RWPE2 (cell line): ENCODE measurements at regions not wholly inside any gene's neighbourhood (a gene's known extent, or its start where the extent isn't known, plus 50 kb on each side); places are given as distances from the start of the nearest gene placed in this dataset.

Source experiments
- ATAC-seq: fragments of 200-7000 bp; cut with Tn5 transposase; 3 replicates; pipeline ENCODE4 v1.9.1; 2021; ENCODE audit warnings: low read depth
- DNase-seq: peaks from one replicate; pipeline ENCODE4 v3.0.0-alpha.2; 2020; ENCODE audit warnings: low spot score
- H3K27ac ChIP-seq: fragments of 450-650 bp; 2 replicates; pipeline ENCODE4 v1.5.1; 2017; ENCODE audit warnings: mild to moderate bottlenecking; ENCODE audit not compliant: poor library complexity, severe bottlenecking
- H3K27me3 ChIP-seq: fragments of 250-450 bp; sonication (Bioruptor Pico); 2 replicates; pipeline ENCODE4 v1.5.1; 2021; ENCODE audit warnings: mild to moderate bottlenecking, moderate library complexity; ENCODE audit not compliant: insufficient read depth, poor library complexity, severe bottlenecking
- H3K36me3 ChIP-seq: fragments of 250-450 bp; sonication (Bioruptor Pico); 2 replicates; pipeline ENCODE4 v1.5.1; 2020; ENCODE audit warnings: low read depth, mild to moderate bottlenecking, moderate library complexity
- H3K4me1 ChIP-seq: fragments of 250-450 bp; sonication (Bioruptor Pico); 2 replicates; pipeline ENCODE4 v1.5.1; 2021; ENCODE audit warnings: mild to moderate bottlenecking, moderate library complexity; ENCODE audit not compliant: insufficient read depth, poor library complexity, severe bottlenecking
- H3K4me3 ChIP-seq: fragments of 250-450 bp; sonication (Bioruptor Pico); 2 replicates; pipeline ENCODE4 v1.5.1; 2021; ENCODE audit warnings: mild to moderate bottlenecking, moderate library complexity; ENCODE audit not compliant: severe bottlenecking
- H3K9me3 ChIP-seq: fragments of 250-450 bp; sonication (Bioruptor Pico); 2 replicates; pipeline ENCODE4 v1.5.1; 2021; ENCODE audit warnings: mild to moderate bottlenecking, moderate library complexity; ENCODE audit not compliant: severe bottlenecking
- CTCF ChIP-seq: fragments of 450-650 bp; IDR thresholded peaks from one replicate; pipeline ENCODE4 v1.5.1; 2017; ENCODE audit warnings: mild to moderate bottlenecking, moderate library complexity; ENCODE audit not compliant: poor library complexity, severe bottlenecking

- ATAC-seq = no peak
- no peak for TF ChIP-seq CTCF
- Histone ChIP-seq H3K27ac (no peak overlapping the region), H3K27me3 (no peaks in the 10 kb centered on the region), H3K4me1 (no peaks in the 10 kb centered on the region), H3K36me3 (no peaks in the 10 kb centered on the region), H3K4me3 (no peak overlapping the region), H3K9me3 (no peaks in the 10 kb centered on the region)
- no peak for DNase-seq
These were observed 268.8 kb upstream of the CNTN3 start for GRCh38 chr3:74883222-74883621.

- Histone ChIP-seq H3K4me1 (no peaks in the 10 kb centered on the region), H3K4me3 (no peak overlapping the region), H3K9me3 (no peaks in the 10 kb centered on the region), H3K27ac (no peak overlapping the region), H3K27me3 (no peaks in the 10 kb centered on the region), H3K36me3 (no peaks in the 10 kb centered on the region)
- no peak for TF ChIP-seq CTCF
- ATAC-seq (no peak), DNase-seq (no peak)
These were observed 265.8 kb upstream of the CNTN3 start for GRCh38 chr3:74880237-74880636.

GRCh38 chr3:74866357-74867030, 252.0 kb upstream of the CNTN3 start:
- no peak for TF ChIP-seq CTCF
- DNase-seq (no peak), ATAC-seq (no peak)
- Histone ChIP-seq H3K9me3 (no peaks in the 10 kb centered on the region), H3K27ac (no peak overlapping the region), H3K4me3 (no peak overlapping the region), H3K4me1 (no peaks in the 10 kb centered on the region), H3K27me3 (no peaks in the 10 kb centered on the region), H3K36me3 (no peaks in the 10 kb centered on the region)

GRCh38 chr3:74862476-74862875, 248.0 kb upstream of the CNTN3 start:
- H3K4me3 ChIP-seq = no peak overlapping the region
- no peaks in the 10 kb centered on the region for H3K36me3 ChIP-seq
- H3K27ac ChIP-seq = no peak overlapping the region
- ATAC-seq (no peak), DNase-seq (no peak)
- H3K4me1 ChIP-seq = no peaks in the 10 kb centered on the region
- H3K9me3 ChIP-seq = no peaks in the 10 kb centered on the region
- TF ChIP-seq CTCF = no peak
- no peaks in the 10 kb centered on the region for H3K27me3 ChIP-seq

GRCh38 chr3:74861211-74861610, 246.8 kb upstream of the CNTN3 start:
- ATAC-seq (no peak), DNase-seq (no peak)
- H3K4me1 ChIP-seq = no peaks in the 10 kb centered on the region
- H3K4me3 ChIP-seq = no peak overlapping the region
- H3K27me3 ChIP-seq = no peaks in the 10 kb centered on the region
- H3K27ac ChIP-seq = no peak overlapping the region
- no peaks in the 10 kb centered on the region for H3K36me3 ChIP-seq
- no peaks in the 10 kb centered on the region for H3K9me3 ChIP-seq
- no peak for TF ChIP-seq CTCF
